SK-N-DZ (cell line): ENCODE measurements at regions not wholly inside any gene's neighbourhood (a gene's known extent, or its start where the extent isn't known, plus 50 kb on each side); places are given as distances from the start of the nearest gene placed in this dataset.
A peak's percentile ranks its signal among the peaks of the same experiment; 100 is the strongest.

Source experiments
- DNase-seq: peaks from one replicate; pipeline ENCODE4 v3.0.0-alpha.2; 2015; ENCODE audit warnings: low spot score

DNA sequence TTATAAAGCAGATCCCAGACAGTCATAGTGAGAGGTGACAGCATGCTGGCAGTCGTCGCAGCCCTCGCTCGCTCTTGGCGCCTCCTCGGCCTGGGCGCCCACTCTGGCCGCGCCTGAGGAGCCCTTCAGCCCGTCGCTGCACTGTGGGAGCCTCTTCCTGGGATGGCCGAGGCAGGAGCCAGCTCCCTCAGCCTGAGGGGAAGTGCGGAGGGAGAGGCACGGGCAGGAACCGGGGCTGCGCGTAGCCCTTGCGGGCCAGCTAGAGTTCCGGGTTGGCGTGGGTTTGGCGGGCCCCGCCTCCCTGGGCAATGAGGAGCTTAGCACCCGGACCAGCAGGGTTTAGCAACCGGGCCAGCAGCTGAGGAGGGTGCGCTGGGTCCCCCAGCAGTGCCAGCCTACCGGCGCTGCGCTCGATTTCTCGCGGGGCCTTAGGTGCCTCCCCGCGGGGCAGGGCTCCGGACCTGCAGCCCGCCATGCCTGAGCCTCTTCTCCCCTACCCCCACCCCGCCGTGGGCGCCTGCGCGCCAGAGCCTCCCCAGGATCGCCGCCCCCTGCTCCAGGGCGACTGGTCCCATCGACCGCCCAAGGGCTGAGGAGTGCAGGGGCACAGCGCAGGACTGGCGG lies 451.2 kb upstream of the DCN start:
- no peak for DNase-seq

- DNase-seq: no peak
These were observed 450.6 kb upstream of the DCN start for GRCh38 chr12:91633206-91633605.

DNA sequence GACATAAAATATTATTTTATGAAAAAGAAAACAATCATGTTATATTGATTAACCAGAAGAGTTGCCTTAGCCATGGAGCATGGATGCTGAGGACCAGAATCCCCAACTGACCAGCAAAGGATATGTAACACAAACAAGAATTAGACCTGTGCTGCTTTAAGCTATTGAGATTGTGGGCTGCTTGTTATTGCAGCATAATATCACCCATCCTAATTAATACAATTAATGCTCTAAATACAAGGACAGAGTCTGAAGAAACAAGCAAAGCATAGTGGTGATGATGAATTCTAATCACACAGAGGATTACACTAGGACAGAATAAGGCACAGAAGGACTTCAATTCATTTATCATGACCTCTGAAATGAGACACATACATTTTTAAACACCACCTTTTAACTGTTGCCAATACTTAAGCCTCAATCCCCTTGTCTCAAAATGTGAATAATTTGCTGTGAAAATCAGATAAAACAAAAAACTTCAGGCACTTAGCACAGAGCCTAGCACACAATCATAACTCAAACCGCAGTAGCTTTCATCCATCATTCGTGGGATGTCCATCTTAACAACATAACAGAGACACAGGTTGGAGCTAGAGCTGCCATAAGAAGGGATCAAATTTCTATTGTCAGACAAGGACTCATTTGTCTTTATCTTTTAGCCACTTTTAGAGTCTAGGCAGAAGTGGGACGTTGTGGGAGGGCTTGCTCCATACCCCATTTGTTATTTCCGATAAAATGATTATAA lies 449.6 kb upstream of the DCN start:
- DNase-seq: no peak

GRCh38 chr12:91630596-91631293 lies 448.1 kb upstream of the DCN start:
- no peak for DNase-seq

DNA sequence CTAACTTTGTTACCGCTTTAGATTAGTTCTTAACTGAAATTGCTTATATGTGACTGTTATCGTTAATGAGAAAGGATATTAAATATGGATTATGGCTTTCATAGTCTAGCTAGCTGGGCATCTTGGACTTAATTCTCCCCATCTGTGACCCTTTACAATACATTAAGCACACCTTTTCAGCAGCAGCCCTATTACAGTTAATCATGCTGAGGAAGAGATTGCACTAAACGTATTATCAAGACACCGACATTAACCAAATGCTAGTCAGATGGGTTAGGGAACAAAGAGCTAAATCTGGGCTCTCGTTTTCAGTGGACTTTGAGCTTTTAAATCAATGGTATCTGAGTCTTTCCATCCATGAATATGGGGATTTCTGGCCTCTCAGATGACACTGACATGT lies 447.5 kb upstream of the DCN start:
- peak; percentile 66 for DNase-seq

- DNase-seq: no peak
These were observed 446.8 kb upstream of the DCN start for GRCh38 chr12:91629440-91629839.

GRCh38 chr12:91628656-91629055 lies 446.0 kb upstream of the DCN start:
- DNase-seq: no peak

GRCh38 chr12:91627225-91627624 lies 444.6 kb upstream of the DCN start:
- no peak for DNase-seq

DNA sequence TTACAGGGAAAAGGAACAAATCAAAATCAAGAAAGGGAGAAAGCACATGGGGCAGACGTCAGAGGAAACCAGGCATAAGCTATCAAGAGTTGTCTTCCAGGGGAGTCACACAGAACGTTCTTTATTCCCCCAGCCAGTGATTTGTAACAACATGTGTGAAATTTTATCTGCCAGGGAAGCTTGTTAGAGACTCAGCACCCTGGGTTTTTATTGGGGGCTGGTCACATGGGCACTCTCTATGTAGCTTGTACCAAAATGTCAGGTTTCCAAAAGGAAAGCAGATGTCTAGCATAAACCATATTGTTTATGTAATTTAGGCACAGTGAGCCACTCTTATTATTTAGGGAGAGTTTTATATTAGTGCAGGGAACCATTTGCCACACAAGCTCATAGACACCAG lies 440.4 kb upstream of the DCN start:
- no peak for DNase-seq

- DNase-seq: no peak
These were observed 439.4 kb upstream of the DCN start for GRCh38 chr12:91622037-91622436.

DNA sequence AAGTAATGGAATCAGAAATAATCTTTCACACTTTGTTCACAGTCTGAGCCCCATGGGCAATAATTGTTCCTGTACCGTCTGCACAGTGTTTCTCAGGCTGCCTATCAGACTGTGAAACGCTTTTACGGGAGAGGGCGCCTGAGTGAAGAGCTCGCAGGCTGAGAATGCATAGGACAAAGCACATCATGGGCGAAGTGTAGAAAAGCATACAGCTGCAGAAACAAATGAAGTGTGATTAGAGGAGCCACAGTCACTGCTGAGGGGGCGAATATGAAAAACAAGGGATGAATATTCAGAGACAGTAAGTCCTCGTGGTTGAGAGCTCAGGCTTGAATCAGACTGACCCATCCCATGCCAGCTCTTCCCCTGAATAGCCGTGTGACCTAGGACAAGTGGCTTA lies 438.4 kb upstream of the DCN start:
- peak; percentile 36 for DNase-seq

GRCh38 chr12:91620422-91620821 lies 437.8 kb upstream of the DCN start:
- no peak for DNase-seq

- no peak for DNase-seq
These were observed 435.7 kb upstream of the DCN start for GRCh38 chr12:91618281-91618680.

GRCh38 chr12:91617818-91618217 lies 435.2 kb upstream of the DCN start:
- DNase-seq: no peak

DNA sequence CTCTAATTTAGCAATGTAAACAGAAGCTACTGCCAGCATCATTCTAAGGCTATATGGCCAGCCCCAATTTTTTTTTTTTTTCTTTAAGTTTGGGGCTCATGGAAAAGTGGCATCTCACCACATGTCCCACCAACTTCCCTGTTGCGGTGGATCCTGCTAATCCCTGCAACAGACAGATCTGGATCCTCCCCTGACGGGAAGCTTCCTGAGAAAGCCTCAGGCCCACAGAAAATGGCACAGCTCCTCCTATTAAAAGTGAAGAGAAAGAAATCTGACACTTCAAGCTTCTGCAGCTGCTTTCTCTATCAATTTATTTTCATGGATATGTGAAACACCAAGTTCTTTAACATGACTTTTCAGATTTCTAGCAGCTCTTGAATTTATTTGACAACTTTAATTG lies 433.8 kb upstream of the DCN start:
- DNase-seq: no peak

DNA sequence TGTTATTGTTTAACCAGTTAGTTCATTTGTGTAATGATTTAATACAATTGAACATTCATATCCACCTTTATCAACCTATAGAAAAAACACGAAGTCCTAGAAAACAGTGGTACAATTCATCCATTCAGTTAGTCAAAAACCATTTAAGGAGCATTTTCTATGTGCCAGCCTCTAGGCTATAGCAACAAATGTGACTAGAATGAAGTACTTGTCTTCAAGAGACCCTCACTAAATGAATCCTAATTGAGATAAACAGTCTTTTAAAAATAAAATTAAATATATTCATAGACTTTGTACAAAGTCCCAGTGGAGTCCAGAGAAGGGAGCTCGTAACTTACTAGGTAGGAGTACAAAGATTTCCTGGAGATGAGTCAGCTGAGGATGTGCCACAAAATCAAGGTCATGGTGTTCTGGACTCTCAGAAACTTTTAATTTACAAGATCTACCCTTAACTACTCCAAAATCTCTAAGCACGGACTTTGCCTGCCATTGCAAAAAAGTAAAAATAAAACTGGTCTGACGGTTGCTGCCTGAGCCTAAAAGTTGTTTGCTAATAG lies 430.7 kb upstream of the DCN start:
- no peak for DNase-seq

DNA sequence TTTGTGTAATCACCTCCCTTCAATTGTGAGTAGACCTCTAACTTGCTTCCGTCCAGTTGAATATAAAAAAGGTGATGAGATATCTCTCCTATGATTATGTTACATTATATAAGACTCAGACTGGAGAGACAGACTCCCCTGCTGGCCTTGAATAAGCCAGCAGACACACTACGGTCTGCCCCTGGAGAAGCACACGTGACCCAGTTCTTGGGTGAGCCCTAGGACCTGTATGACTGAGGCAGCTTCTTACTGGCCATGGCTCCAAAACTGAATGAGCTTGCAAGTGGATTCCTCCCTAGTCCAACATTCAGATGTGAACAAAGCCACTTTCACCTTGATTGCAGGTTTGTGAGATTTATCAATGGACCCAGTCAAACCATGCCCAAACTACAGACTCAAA lies 427.9 kb upstream of the DCN start:
- no peak for DNase-seq

- DNase-seq: no peak
These were observed 426.7 kb upstream of the DCN start for GRCh38 chr12:91609283-91609682.

DNA sequence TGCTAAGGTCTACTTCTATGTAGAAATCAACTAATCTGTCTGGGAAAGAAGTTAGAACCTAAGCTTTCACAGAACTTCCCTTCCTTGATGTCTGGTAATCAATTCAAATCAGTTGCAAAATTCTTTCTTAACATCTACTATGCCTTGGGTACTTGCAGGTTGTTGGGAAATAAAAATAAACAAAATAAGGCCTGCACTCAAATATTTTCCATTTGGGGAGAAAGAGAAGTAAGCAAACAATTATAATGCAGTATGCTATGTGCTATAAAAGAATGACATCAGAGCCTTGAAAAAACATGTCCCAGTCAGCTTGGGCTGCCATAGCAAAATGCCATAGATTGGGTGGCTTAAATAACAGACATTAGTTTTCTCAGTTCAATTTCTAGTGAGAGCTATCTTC lies 425.9 kb upstream of the DCN start:
- DNase-seq: no peak

- DNase-seq: no peak
These were observed 424.2 kb upstream of the DCN start for GRCh38 chr12:91606662-91607377.

- no peak for DNase-seq
These were observed 422.3 kb upstream of the DCN start for GRCh38 chr12:91604897-91605296.

- no peak for DNase-seq
These were observed 420.4 kb upstream of the DCN start for GRCh38 chr12:91603060-91603459.
